ENCODE measurements at regions not wholly inside any gene's neighbourhood (a gene's known extent, or its start where the extent isn't known, plus 50 kb on each side); places are given as distances from the start of the nearest gene placed in this dataset.

DNA sequence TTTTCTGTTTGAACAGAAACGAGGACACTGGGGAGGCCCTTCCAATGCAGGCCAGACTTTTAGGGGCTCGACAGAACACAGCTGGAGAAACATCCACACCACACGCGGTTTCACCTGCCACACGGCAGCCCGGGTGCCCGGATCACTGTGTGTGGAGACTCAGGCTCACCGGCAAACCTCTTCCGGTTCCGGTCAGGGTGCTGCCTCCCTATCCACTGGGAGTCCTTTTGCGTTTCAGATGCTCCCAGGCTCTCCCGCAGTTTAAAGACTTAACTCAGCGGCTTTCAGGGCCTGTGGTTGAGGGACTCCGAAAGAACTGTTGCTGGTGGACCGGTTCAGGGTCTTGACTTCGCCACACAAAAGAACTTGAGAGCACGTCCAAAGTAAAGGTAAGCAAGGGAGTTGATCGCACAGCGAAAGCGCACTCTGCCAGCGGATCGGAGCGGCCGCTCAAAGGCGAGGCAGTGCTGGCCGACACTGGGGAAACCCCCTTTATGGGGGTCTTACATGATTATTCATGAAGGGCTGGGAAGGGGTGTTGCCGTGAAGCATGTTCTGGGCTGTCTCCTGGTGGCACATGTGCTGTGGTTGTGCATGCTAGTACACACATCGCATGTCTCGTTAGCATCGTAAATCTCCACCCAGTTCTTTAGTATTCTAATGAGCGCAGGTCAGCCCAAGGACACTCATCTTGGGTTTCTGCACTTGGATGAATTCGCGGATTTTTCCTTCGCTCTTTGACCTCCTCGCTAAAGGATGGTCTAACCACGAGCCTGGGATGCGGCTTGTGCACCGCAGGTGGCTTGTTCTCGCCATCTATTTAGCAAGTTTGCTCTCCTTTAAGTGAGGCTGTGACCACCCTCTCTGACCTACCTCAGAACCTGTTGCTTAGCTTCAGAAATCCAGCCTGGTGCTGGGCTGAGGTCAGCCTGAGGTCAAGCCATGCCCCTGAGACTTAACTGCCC, 180.3 kb downstream of the CDH26 start:
- peaks cover 0 to 2% of the 10 kb centered on the region in 2 experiments; a peak in 1 of 4 replicates for H3K4me1 ChIP-seq (ENCODE audit: control insufficient read depth in 1 of 2, insufficient read depth in 2 of 2, low read depth in 1 of 2, low read length in 1 of 2)
- H4K20me1 ChIP-seq (ENCODE audit: insufficient read depth), result no peaks in the 10 kb centered on the region
- no peaks in the 10 kb centered on the region for H3K9me2 ChIP-seq
- H3K4me2 ChIP-seq, result no peak overlapping the region
- no peak overlapping the region for H3K27ac ChIP-seq (ENCODE audit: low read depth in 2 of 2, low read length in 1 of 2)
- H3K4me3 ChIP-seq (ENCODE audit: low read depth in 2 of 2, low read length in 1 of 2), result no peak overlapping the region
- H3K79me2 ChIP-seq (ENCODE audit: insufficient read depth), result no peaks in the 10 kb centered on the region
- 58% methylated on average over 37 of the region's 39 CpGs for WGBS (ENCODE audit: low lambda C conversion rate)
- H3K27me3 ChIP-seq (ENCODE audit: insufficient read depth), result no peaks in the 10 kb centered on the region
- H2AFZ ChIP-seq (ENCODE audit: low read depth), result no peak overlapping the region
- ChIA-PET CTCF (interaction anchor here (0.7 to 2.0 kb wide), 7 partner anchors 8 to 226 kb away, joined by 3 to 6 read pairs (median 4); no protein-coding TSS in a partner anchor), POLR2A (no interaction called here)
- H3K36me3 ChIP-seq (replicated peaks in 1 of 2; ENCODE audit: control insufficient read depth in 1 of 2, insufficient read depth in 2 of 2, low read length in 1 of 2), result no peaks in the 10 kb centered on the region
- H3K9me3 ChIP-seq, result no peaks in the 10 kb centered on the region
- H3F3A ChIP-seq (replicated peaks; ENCODE audit: insufficient read depth), result no peaks in the 10 kb centered on the region
- no peak overlapping the region for H3K9ac ChIP-seq
- TF ChIP-seq TEAD4 (IDR thresholded peaks at IDR 0.05; ENCODE audit: borderline replicate concordance, insufficient read depth) (no peak), GATA2 (CRISPR knock-in tag; IDR thresholded peaks at IDR 0.05) (no peak)
- DNase-seq, result no peak

DNA sequence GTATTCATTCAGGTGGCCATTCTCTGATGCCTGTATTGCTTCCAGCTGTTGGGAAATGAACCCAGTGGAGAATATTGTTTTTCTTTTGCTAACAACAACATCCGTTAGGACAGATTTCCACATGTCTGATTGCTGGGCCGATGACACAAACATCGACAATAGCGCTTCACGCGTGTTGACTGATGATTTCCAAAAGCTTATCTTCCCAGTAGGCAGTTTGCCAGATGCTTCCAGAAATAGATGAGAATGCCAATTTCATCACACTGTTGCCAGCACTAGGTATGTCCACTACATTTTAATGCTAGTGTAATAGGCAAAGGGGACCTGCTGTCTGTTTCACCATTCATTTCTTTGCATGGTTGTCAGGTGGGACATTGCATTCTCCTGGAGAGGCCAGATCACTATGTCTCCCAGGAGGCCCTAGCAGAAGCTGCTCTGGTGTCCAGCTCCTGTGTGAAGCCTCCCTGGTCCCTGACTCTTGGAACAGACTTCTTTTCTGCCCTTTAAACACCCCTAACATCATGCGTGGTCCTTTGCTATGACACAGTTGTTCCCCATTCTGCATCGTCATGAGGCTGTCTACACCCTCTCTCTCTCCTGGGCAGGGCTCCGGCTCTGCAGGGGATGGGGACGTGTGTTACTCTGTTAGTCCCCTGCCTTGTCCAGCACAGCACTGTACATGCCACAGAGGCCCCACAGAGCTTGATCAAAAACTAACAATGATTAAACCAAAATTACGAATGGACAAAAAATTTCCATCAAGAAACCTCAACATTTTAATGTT, 181.6 kb downstream of the CDH26 start:
- H3K79me2 ChIP-seq (ENCODE audit: insufficient read depth), result no peaks in the 10 kb centered on the region
- WGBS (ENCODE audit: low lambda C conversion rate), result 37% methylated on average over 11 of the region's 11 CpGs

DNA sequence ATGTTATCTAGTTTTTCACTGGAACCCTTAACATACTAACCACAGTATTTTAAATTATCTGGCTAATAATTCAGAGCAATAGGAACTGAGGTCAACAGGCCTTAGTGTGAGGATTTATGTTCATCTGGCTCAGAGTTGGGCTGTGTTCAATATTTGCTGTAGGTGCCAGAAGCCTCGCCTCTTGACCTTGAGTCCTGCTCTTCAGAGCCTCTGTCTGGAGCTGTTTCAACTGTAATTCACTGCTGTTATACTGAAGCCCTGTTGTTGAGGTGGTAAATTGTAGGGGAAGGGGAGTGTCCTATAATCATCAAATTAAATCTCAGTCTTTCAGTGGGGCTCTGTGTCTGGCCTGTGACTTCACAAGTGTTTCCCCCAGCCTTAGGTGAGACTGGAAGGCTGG, 184.4 kb downstream of the CDH26 start:
- CTCF ChIA-PET, result no interaction called here

More for the DNA sequence above, 181.6 kb downstream of the CDH26 start:
- DNase-seq, result no peak
- CTCF ChIA-PET, result interaction anchor here (1.5 to 2.0 kb wide), 2 partner anchors 71 to 82 kb away, joined by 4 to 6 read pairs; no protein-coding TSS in a partner anchor
- no peak for TF ChIP-seq TAF1 (IDR thresholded peaks at IDR 0.05; ENCODE audit: borderline replicate concordance, low read depth, low read length)
- TF ChIP-seq POLR2AphosphoS5 (IDR thresholded peaks at IDR 0.05; ENCODE audit: low read depth, low read length), result no peak
- TF ChIP-seq, protein P1, sequence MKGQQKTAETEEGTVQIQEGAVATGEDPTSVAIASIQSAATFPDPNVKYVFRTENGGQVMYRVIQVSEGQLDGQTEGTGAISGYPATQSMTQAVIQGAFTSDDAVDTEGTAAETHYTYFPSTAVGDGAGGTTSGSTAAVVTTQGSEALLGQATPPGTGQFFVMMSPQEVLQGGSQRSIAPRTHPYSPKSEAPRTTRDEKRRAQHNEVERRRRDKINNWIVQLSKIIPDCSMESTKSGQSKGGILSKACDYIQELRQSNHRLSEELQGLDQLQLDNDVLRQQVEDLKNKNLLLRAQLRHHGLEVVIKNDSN (IDR thresholded peaks at IDR 0.05; ENCODE audit: borderline replicate concordance, low read depth), result no peak
- no peak for TF ChIP-seq RCOR1 (IDR thresholded peaks at IDR 0.05; ENCODE audit: low read length)
- Histone ChIP-seq H3K9ac (no peak overlapping the region), H4K20me1 (ENCODE audit: insufficient read depth) (no peaks in the 10 kb centered on the region), H2AFZ (ENCODE audit: low read depth) (no peak overlapping the region), H3K9me2 (no peaks in the 10 kb centered on the region), H3K9me3 (no peaks in the 10 kb centered on the region), H3K27ac (ENCODE audit: low read depth in 2 of 2, low read length in 1 of 2) (no peak overlapping the region), H3K4me3 (ENCODE audit: low read depth in 2 of 2, low read length in 1 of 2) (no peak overlapping the region), H3K36me3 (replicated peaks in 1 of 2; ENCODE audit: control insufficient read depth in 1 of 2, insufficient read depth in 2 of 2, low read length in 1 of 2) (no peaks in the 10 kb centered on the region), H3K27me3 (ENCODE audit: insufficient read depth) (no peaks in the 10 kb centered on the region), H3K4me1 (ENCODE audit: control insufficient read depth in 1 of 2, insufficient read depth in 2 of 2, low read depth in 1 of 2, low read length in 1 of 2) (peaks cover 0 to 2% of the 10 kb centered on the region in 2 experiments; a peak in 1 of 4 replicates), H3F3A (replicated peaks; ENCODE audit: insufficient read depth) (no peaks in the 10 kb centered on the region), H3K4me2 (no peak overlapping the region)
- POLR2A ChIA-PET, result no interaction called here

More for the DNA sequence above, 184.4 kb downstream of the CDH26 start:
- Histone ChIP-seq H3F3A (replicated peaks; ENCODE audit: insufficient read depth) (no peaks in the 10 kb centered on the region), H3K9me2 (no peaks in the 10 kb centered on the region), H3K9me3 (no peaks in the 10 kb centered on the region), H3K4me1 (ENCODE audit: control insufficient read depth in 1 of 2, insufficient read depth in 2 of 2, low read depth in 1 of 2, low read length in 1 of 2) (no peaks in the 10 kb centered on the region; a peak in 1 of 4 replicates), H3K27me3 (ENCODE audit: insufficient read depth) (no peaks in the 10 kb centered on the region), H3K4me2 (no peak overlapping the region), H2AFZ (ENCODE audit: low read depth) (no peak overlapping the region), H3K79me2 (ENCODE audit: insufficient read depth) (no peaks in the 10 kb centered on the region), H4K20me1 (ENCODE audit: insufficient read depth) (no peaks in the 10 kb centered on the region), H3K27ac (ENCODE audit: low read depth in 2 of 2, low read length in 1 of 2) (no peak overlapping the region), H3K4me3 (ENCODE audit: low read depth in 2 of 2, low read length in 1 of 2) (no peak overlapping the region; a peak in 1 of 4 replicates), H3K36me3 (replicated peaks in 1 of 2; ENCODE audit: control insufficient read depth in 1 of 2, insufficient read depth in 2 of 2, low read length in 1 of 2) (no peaks in the 10 kb centered on the region), H3K9ac (no peak overlapping the region)
- 17% methylated on average over 1 of the region's 1 CpG for WGBS (ENCODE audit: low lambda C conversion rate)
- TF ChIP-seq, protein P2, sequence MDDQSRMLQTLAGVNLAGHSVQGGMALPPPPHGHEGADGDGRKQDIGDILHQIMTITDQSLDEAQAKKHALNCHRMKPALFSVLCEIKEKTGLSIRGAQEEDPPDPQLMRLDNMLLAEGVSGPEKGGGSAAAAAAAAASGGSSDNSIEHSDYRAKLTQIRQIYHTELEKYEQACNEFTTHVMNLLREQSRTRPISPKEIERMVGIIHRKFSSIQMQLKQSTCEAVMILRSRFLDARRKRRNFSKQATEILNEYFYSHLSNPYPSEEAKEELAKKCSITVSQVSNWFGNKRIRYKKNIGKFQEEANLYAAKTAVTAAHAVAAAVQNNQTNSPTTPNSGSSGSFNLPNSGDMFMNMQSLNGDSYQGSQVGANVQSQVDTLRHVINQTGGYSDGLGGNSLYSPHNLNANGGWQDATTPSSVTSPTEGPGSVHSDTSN (IDR thresholded peaks at IDR 0.05), result no peak
- no peak for TF ChIP-seq MEF2A (IDR thresholded peaks at IDR 0.05; ENCODE audit: borderline replicate concordance, low read depth)
- TF ChIP-seq RCOR1 (IDR thresholded peaks at IDR 0.05; ENCODE audit: low read length), result no peak
- TF ChIP-seq FOSL2 (IDR thresholded peaks at IDR 0.05; ENCODE audit: borderline replicate concordance, low read depth), result no peak
- TF ChIP-seq SIN3A (IDR thresholded peaks at IDR 0.05; ENCODE audit: borderline replicate concordance, low read depth, low read length), result no peak
- POLR2A ChIA-PET, result no interaction called here
- DNase-seq, result no peak

Data from SK-N-SH (cell line).